NB4 (cell line): ENCODE measurements at regions not wholly inside any gene's neighbourhood (a gene's known extent, or its start where the extent isn't known, plus 50 kb on each side); places are given as distances from the start of the nearest gene placed in this dataset.

Source experiments
- DNase-seq: peaks from one replicate; pipeline ENCODE4 v3.0.0; 2010; ENCODE audit warnings: low read depth
- H3K4me3 ChIP-seq: one replicate; pipeline ENCODE4 v1.5.1; 2011; ENCODE audit warnings: mild to moderate bottlenecking, low read depth, low read length, moderate library complexity
- MAX ChIP-seq: IDR thresholded peaks from 2 replicates; pipeline ENCODE4 v1.6.1; 2011; ENCODE audit warnings: low read depth, low read length
- MYC ChIP-seq: IDR thresholded peaks from 2 replicates; pipeline ENCODE4 v1.6.1; 2011; ENCODE audit warnings: low read depth, low read length
- POLR2A ChIP-seq: IDR thresholded peaks from 2 replicates; pipeline ENCODE4 v1.6.1; 2011; ENCODE audit warnings: mild to moderate bottlenecking; ENCODE audit not compliant: insufficient read length; ENCODE audit errors: extremely low read depth
- TF ChIP-seq, protein P1 (sequence below): IDR thresholded peaks from one replicate; pipeline ENCODE4 v1.5.1; 2012; ENCODE audit warnings: low read depth, low read length

DNA sequence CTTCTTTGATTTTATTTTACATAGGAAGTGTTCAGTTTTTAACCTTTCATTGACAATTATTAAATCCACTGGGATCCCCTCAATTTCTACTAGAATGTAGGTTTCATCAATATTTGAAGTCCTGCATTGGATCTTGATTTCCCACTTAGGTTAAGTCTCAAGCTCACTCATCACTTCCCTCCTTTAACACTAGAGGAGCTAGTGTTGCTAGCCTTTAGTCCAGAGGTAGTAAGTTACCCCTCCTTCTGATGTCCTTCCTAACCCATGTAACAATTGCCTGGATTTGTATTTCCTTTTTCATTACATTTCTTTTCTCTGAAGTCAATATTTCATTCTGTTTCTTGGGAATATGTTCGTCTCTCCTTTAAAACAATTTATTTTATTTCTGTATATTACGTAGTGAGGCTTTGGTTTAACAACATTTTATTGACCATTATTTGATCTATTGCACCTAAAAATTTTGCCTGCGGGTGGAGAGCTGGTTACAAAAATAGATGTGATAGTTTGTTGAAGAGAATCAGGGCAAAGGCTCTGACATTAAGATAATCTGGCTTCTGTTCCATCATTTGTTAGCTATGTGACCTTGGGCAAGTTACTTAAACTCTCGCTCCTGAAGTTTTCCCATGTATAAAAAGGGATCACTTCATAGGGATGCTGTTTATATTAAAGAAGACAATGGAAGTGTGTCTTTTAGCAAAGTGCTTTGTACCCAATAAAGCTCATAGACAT, 833.0 kb downstream of the SLC4A3 start:
- H3K4me3 ChIP-seq: no peak overlapping the region
- peak; percentile 11 for DNase-seq
- no peak for TF ChIP-seq MYC
- TF ChIP-seq POLR2A: no peak
- TF ChIP-seq, protein P1, sequence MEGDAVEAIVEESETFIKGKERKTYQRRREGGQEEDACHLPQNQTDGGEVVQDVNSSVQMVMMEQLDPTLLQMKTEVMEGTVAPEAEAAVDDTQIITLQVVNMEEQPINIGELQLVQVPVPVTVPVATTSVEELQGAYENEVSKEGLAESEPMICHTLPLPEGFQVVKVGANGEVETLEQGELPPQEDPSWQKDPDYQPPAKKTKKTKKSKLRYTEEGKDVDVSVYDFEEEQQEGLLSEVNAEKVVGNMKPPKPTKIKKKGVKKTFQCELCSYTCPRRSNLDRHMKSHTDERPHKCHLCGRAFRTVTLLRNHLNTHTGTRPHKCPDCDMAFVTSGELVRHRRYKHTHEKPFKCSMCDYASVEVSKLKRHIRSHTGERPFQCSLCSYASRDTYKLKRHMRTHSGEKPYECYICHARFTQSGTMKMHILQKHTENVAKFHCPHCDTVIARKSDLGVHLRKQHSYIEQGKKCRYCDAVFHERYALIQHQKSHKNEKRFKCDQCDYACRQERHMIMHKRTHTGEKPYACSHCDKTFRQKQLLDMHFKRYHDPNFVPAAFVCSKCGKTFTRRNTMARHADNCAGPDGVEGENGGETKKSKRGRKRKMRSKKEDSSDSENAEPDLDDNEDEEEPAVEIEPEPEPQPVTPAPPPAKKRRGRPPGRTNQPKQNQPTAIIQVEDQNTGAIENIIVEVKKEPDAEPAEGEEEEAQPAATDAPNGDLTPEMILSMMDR: peak; percentile 38
- TF ChIP-seq MAX: no peak

- no peak overlapping the region for H3K4me3 ChIP-seq
- DNase-seq: no peak
- TF ChIP-seq MYC (no peak), MAX (no peak), POLR2A (no peak)
- TF ChIP-seq, protein P1: no peak
Observed at GRCh38 chr2:220463876-220464275, 836.4 kb downstream of the SLC4A3 start.

- no peak for DNase-seq
- TF ChIP-seq, protein P1: no peak
- TF ChIP-seq MYC (no peak), POLR2A (no peak), MAX (no peak)
- H3K4me3 ChIP-seq: no peak overlapping the region
Observed at GRCh38 chr2:220465700-220466099, 838.3 kb downstream of the SLC4A3 start.

DNA sequence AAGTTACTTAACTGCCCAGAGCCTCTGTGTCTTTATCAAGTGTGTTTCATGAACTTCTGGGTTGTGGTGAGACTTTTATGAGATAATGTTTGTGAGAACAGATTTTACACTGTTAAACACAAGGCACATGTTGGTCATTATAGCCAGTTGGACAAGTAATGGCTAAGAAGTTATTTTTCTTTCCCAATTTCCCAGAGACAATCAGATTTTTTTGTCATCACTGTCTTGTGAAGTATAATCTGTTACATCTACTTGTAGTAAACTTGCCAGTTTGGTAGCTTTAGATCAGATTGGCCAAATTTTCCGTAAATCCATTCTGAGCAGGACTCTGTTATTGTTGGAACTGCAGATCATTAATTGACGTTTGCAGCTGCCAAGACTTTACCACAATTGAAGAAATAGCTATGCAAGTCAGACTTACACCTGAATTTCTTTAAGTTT, 838.8 kb downstream of the SLC4A3 start:
- no peak for TF ChIP-seq MYC
- TF ChIP-seq MAX: no peak
- TF ChIP-seq, protein P1: no peak
- no peak for TF ChIP-seq POLR2A
- no peak for DNase-seq
- no peak overlapping the region for H3K4me3 ChIP-seq

GRCh38 chr2:220469201-220469600, 841.8 kb downstream of the SLC4A3 start:
- H3K4me3 ChIP-seq: no peak overlapping the region
- TF ChIP-seq, protein P1: no peak
- TF ChIP-seq MYC (no peak), POLR2A (no peak), MAX (no peak)
- DNase-seq: no peak
